Upper lobe of right lung (tissue), 1 donor: ENCODE measurements at regions not wholly inside any gene's neighbourhood (a gene's known extent, or its start where the extent isn't known, plus 50 kb on each side); places are given as distances from the start of the nearest gene placed in this dataset.
"Not testable (repeated sequence)": the region's sequence is repeated elsewhere in the genome, so short reads cannot be mapped to it uniquely, and the experiment has no call there.

Experiments
- ATAC-seq: fragments of 200-7000 bp; cut with Tn5 transposase; one replicate; pipeline ENCODE4 v1.9.1; 2020; ENCODE audit warnings: mild to moderate bottlenecking, moderate library complexity
- DNase-seq: peaks from one replicate; pipeline ENCODE4 v3.0.0-alpha.2; 2020
- H3K27ac ChIP-seq: fragments of 200-600 bp; one replicate; pipeline ENCODE4 v1.8.0; 2022
- H3K27me3 ChIP-seq: fragments of 200-600 bp; one replicate; pipeline ENCODE4 v1.8.0; 2022; ENCODE audit warnings: mild to moderate bottlenecking
- H3K36me3 ChIP-seq: fragments of 200-600 bp; one replicate; pipeline ENCODE4 v1.8.0; 2022
- H3K4me1 ChIP-seq: fragments of 200-600 bp; one replicate; pipeline ENCODE4 v1.8.0; 2022
- H3K4me3 ChIP-seq: fragments of 200-600 bp; one replicate; pipeline ENCODE4 v1.8.0; 2022; ENCODE audit warnings: mild to moderate bottlenecking
- H3K9me3 ChIP-seq: fragments of 200-600 bp; one replicate; pipeline ENCODE4 v1.8.0; 2022
- intact Hi-C: fragments of 100-400 bp; cut with DNase I; formaldehyde crosslinking; loops from one replicate; pipeline ENCODE4 v1.11.0; 2022
- TF ChIP-seq, protein P1 (sequence below): fragments of 200-600 bp; IDR thresholded peaks from one replicate; pipeline ENCODE4 v1.8.0; 2022; ENCODE audit warnings: antibody characterized with exemption
- donor health status: DM: no; HTN: yes; CAD: no; lungs with severe emphysema.

DNA sequence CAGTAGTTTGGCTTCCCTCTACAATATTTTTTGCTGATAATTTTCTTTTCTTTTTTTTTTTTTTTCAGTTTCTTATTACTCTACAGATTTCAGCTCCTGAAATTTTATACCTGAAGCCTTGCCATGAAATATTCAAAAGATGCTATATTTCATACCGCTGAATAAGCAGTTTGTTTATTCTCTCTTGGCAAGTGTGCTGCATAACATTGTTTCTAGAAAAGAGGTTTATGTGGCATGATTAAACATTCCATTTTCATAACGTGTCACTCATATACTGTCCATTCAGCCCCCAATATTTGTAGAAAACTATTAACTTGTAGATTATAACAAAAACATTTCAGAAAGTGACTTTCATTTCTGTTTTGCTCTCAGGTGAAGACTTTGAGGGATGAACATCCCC is 174.4 kb upstream of the NOX3 start:
- DNase-seq, result no peak
- no peak for ATAC-seq
- H3K9me3 ChIP-seq, result no peaks in the 10 kb centered on the region
- no peaks in the 10 kb centered on the region for H3K27me3 ChIP-seq
- no peaks in the 10 kb centered on the region for H3K4me1 ChIP-seq
- H3K27ac ChIP-seq, result no peak overlapping the region
- H3K4me3 ChIP-seq, result no peak overlapping the region
- no peaks in the 10 kb centered on the region for H3K36me3 ChIP-seq
- intact Hi-C loops, result no loop called here
- TF ChIP-seq, protein P1, sequence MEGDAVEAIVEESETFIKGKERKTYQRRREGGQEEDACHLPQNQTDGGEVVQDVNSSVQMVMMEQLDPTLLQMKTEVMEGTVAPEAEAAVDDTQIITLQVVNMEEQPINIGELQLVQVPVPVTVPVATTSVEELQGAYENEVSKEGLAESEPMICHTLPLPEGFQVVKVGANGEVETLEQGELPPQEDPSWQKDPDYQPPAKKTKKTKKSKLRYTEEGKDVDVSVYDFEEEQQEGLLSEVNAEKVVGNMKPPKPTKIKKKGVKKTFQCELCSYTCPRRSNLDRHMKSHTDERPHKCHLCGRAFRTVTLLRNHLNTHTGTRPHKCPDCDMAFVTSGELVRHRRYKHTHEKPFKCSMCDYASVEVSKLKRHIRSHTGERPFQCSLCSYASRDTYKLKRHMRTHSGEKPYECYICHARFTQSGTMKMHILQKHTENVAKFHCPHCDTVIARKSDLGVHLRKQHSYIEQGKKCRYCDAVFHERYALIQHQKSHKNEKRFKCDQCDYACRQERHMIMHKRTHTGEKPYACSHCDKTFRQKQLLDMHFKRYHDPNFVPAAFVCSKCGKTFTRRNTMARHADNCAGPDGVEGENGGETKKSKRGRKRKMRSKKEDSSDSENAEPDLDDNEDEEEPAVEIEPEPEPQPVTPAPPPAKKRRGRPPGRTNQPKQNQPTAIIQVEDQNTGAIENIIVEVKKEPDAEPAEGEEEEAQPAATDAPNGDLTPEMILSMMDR, result no peak

DNA sequence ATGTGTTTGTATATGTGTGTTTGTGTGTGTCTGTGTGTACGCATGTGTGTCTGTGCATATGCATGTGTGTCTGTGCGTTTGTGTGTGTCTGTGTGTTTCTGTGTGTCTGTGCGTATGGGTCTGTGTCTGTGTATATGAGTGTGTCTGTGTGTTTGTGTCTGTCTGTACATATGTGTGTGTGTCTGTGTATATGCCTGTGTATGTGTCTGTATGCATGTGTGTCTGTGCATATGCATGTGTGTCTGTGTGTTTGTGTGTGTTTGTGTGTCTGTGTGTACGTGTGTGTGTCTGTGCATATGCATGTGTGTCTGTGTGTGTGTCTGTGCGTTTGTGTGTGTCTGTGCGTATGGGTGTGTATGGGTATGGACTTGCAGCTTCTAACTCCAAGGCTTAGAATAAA is 174.0 kb upstream of the NOX3 start:
- DNase-seq (no peak), ATAC-seq (no peak)
- H3K27ac ChIP-seq, result no peak overlapping the region
- no peaks in the 10 kb centered on the region for H3K36me3 ChIP-seq
- H3K9me3 ChIP-seq, result no peaks in the 10 kb centered on the region
- no peaks in the 10 kb centered on the region for H3K4me1 ChIP-seq
- H3K27me3 ChIP-seq, result no peaks in the 10 kb centered on the region
- no peak overlapping the region for H3K4me3 ChIP-seq
- intact Hi-C loops, result no loop called here
- TF ChIP-seq, protein P1, result no peak

DNA sequence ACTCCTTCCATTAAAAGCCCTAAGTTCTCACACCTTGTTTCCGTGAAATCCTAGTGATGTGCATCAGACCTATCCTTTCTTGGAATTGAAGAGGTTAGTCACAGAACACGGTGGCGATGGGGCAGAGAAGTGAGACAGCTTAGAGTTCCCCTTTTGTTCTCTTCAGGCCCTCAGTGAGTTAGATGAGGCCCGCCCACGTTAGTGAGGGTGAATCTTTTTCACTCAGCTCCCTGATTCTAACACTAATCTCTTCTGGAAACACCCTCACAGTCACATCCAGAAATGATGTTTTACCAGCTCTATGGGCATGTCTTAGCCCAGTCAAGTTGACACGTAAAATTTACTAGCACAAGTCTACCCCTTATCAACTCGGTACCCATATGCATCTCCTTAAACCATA is 172.7 kb upstream of the NOX3 start:
- TF ChIP-seq, protein P1, result no peak
- intact Hi-C loops, result no loop called here
- ATAC-seq (no peak), DNase-seq (no peak)
- Histone ChIP-seq H3K4me1 (no peaks in the 10 kb centered on the region), H3K4me3 (no peak overlapping the region), H3K27me3 (no peaks in the 10 kb centered on the region), H3K36me3 (no peaks in the 10 kb centered on the region), H3K9me3 (no peaks in the 10 kb centered on the region), H3K27ac (no peak overlapping the region)

DNA sequence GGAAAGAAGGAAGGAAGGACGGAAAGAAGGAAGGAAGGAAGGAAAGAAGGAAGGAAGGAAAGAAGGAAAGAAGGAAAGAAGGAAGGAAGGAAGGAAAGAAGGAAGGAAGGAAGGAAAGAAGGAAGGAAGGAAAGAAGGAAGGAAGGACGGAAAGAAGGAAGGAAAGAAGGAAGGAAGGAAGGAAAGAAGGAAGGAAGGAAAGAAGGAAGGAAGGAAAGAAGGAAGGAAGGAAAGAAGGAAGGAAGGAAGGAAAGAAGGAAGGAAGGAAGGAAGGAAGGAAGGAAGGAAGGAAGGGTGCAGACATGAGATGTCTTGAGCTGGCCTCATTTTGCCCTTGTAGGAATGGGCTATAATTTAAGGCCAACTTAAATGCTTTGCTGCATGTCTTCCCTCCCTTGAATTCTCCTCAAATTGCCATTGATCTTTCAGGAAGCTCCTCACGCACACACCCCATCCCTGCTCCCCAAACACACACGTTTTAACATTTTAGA is 172.1 kb upstream of the NOX3 start:
- intact Hi-C loops, ATAC-seq, H3K4me3 ChIP-seq: not testable (repeated sequence)

DNA sequence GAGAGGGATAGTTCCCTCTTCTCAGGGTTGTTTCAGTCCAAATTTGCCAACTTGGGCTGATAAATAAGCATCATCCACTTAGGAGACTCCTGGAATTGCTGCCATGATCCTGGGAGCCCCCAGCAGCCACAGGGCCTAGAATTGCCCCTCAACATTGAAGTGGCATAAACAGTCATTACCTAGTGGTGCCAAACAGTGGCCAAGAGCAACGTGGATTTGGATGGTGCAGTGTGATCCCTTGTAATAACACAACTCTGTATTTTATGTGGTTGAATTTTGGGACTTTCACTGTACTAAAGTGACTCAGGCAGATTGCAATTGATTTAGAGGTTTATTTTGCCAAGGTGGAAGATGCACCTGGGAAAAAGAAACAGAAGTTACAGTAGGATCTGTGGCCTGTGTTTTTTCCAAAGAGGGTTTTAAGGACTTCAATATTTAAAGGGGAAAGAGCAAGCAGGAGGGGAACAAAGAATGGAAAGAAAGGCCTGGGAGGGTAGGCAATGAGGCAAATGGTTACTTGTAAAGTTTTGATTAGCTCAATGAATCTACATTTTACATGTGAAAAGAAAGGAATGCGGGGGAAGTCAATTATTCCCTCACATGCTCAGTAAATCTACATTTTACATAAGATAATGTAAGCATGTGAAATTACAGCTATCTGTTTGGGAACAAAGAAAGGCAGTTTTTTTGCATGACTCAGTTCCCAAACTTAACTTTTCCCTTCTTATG is 168.0 kb upstream of the NOX3 start:
- intact Hi-C loops, result no loop called here
- DNase-seq (no peak), ATAC-seq (no peak)
- Histone ChIP-seq H3K36me3 (no peaks in the 10 kb centered on the region), H3K27ac (no peak overlapping the region), H3K4me1 (no peaks in the 10 kb centered on the region), H3K4me3 (no peak overlapping the region), H3K27me3 (no peaks in the 10 kb centered on the region), H3K9me3 (no peaks in the 10 kb centered on the region)
- TF ChIP-seq, protein P1, result no peak

More for the DNA sequence above, 172.1 kb upstream of the NOX3 start:
- H3K9me3 ChIP-seq, H3K4me1 ChIP-seq, H3K36me3 ChIP-seq, H3K27me3 ChIP-seq, H3K27ac ChIP-seq, DNase-seq: not testable (repeated sequence)

DNA sequence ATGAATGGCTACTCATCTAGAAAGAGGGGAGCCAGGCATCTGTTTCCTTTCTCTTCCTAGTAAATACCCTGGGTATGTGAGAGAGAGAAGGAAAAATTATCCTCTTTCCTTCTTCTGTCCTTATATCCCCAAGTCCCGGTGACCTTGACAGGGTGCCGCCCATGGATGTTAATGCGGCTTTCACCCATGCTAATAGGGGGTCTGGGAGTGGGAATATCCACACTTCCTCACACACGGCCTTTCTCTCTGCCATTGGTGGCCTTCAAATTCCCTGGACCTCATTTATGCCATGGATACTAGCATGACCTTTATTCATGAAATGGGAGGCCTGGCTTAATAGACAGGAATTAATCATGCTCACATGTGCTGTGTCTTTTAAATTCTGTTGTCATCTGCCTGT is 159.0 kb upstream of the NOX3 start:
- Histone ChIP-seq H3K27ac (no peak overlapping the region), H3K36me3 (no peaks in the 10 kb centered on the region), H3K9me3 (peaks cover 9% of the 10 kb centered on the region), H3K27me3 (no peaks in the 10 kb centered on the region), H3K4me1 (no peaks in the 10 kb centered on the region), H3K4me3 (no peak overlapping the region)
- ATAC-seq, result no peak
- no peak for DNase-seq
- intact Hi-C loops, result no loop called here
- TF ChIP-seq, protein P1, result no peak
